Ishikawa (cell line): ENCODE measurements at regions not wholly inside any gene's neighbourhood (a gene's known extent, or its start where the extent isn't known, plus 50 kb on each side); places are given as distances from the start of the nearest gene placed in this dataset.

Experiments used
- CEBPB ChIP-seq: IDR thresholded peaks from 2 replicates; pipeline ENCODE4 v1.6.1; 2012
- CREB1 ChIP-seq: IDR thresholded peaks from 2 replicates; pipeline ENCODE4 v1.6.1; 2012; ENCODE audit warnings: low read depth
- EGR1 ChIP-seq: IDR thresholded peaks from 2 replicates; pipeline ENCODE4 v1.6.1; 2012
- EP300 ChIP-seq: IDR thresholded peaks from 2 replicates; pipeline ENCODE4 v1.6.1; 2012; ENCODE audit warnings: borderline replicate concordance
- NFIC ChIP-seq: IDR thresholded peaks from 2 replicates; pipeline ENCODE4 v1.6.1; 2012
- RAD21 ChIP-seq: IDR thresholded peaks from 2 replicates; pipeline ENCODE4 v1.6.1; 2012; ENCODE audit warnings: low read depth
- TAF1 ChIP-seq: IDR thresholded peaks from 2 replicates; pipeline ENCODE4 v1.6.1; 2012; ENCODE audit warnings: low read depth, mild to moderate bottlenecking
- YY1 ChIP-seq: IDR thresholded peaks from 2 replicates; pipeline ENCODE4 v1.6.1; 2012; ENCODE audit warnings: low read depth
- TF ChIP-seq, protein P1 (sequence below): IDR thresholded peaks from 2 replicates; pipeline ENCODE4 v1.6.1; 2012; ENCODE audit warnings: low read depth, mild to moderate bottlenecking
- TF ChIP-seq, protein P2 (sequence below): IDR thresholded peaks from 2 replicates; pipeline ENCODE4 v1.6.1; 2012
- TF ChIP-seq, protein P3 (sequence below): IDR thresholded peaks from 2 replicates; pipeline ENCODE4 v1.6.1; 2012

DNA sequence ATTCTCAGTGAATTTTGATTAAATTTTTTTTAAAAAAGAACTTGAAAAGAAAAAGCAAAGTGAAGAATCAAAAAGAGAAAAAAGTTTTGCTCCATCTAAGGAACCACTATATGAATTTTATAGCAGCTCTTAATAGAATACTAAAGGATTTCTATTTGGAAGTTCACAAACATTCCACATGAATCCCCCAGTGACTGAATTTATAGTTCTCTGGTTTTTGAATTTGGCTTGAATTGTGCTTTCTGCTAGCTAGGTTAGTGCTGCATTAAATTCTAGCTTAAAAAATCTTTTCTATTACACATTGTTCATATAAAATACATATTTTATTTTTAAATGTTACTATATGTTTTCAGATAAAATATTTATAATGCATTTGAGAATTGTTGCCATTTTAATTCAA lies 675.4 kb downstream of the RERGL start:
- TF ChIP-seq, protein P1, sequence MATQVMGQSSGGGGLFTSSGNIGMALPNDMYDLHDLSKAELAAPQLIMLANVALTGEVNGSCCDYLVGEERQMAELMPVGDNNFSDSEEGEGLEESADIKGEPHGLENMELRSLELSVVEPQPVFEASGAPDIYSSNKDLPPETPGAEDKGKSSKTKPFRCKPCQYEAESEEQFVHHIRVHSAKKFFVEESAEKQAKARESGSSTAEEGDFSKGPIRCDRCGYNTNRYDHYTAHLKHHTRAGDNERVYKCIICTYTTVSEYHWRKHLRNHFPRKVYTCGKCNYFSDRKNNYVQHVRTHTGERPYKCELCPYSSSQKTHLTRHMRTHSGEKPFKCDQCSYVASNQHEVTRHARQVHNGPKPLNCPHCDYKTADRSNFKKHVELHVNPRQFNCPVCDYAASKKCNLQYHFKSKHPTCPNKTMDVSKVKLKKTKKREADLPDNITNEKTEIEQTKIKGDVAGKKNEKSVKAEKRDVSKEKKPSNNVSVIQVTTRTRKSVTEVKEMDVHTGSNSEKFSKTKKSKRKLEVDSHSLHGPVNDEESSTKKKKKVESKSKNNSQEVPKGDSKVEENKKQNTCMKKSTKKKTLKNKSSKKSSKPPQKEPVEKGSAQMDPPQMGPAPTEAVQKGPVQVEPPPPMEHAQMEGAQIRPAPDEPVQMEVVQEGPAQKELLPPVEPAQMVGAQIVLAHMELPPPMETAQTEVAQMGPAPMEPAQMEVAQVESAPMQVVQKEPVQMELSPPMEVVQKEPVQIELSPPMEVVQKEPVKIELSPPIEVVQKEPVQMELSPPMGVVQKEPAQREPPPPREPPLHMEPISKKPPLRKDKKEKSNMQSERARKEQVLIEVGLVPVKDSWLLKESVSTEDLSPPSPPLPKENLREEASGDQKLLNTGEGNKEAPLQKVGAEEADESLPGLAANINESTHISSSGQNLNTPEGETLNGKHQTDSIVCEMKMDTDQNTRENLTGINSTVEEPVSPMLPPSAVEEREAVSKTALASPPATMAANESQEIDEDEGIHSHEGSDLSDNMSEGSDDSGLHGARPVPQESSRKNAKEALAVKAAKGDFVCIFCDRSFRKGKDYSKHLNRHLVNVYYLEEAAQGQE, result no peak
- TF ChIP-seq EP300, result no peak
- no peak for TF ChIP-seq YY1
- no peak for TF ChIP-seq CEBPB
- no peak for TF ChIP-seq EGR1
- TF ChIP-seq, protein P2, sequence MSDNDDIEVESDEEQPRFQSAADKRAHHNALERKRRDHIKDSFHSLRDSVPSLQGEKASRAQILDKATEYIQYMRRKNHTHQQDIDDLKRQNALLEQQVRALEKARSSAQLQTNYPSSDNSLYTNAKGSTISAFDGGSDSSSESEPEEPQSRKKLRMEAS, result no peak
- no peak for TF ChIP-seq RAD21
- TF ChIP-seq NFIC, result no peak
- no peak for TF ChIP-seq CREB1
- TF ChIP-seq TAF1, result no peak
- TF ChIP-seq, protein P3, sequence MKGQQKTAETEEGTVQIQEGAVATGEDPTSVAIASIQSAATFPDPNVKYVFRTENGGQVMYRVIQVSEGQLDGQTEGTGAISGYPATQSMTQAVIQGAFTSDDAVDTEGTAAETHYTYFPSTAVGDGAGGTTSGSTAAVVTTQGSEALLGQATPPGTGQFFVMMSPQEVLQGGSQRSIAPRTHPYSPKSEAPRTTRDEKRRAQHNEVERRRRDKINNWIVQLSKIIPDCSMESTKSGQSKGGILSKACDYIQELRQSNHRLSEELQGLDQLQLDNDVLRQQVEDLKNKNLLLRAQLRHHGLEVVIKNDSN, result no peak
